CD4-positive, alpha-beta T cell (primary cell): ENCODE measurements at regions not wholly inside any gene's neighbourhood (a gene's known extent, or its start where the extent isn't known, plus 50 kb on each side); places are given as distances from the start of the nearest gene placed in this dataset.
"Not testable (repeated sequence)": the region's sequence is repeated elsewhere in the genome, so short reads cannot be mapped to it uniquely, and the experiment has no call there.

Experiments used
- ATAC-seq: fragments of 200-7000 bp; cut with Tn5 transposase; one replicate; pipeline ENCODE4 v1.10.0; 2022; ENCODE audit warnings: mild to moderate bottlenecking; ENCODE audit not compliant: poor library complexity
- CTCF ChIA-PET: fragments of 350-600 bp; sonication (Branson Sonifier 250); formaldehyde crosslinking; loops from one replicate; lab custom pipeline; 2021; ENCODE audit warnings: antibody characterized with exemption, inconsistent platforms; lab: Charles Lee
- POLR2A ChIA-PET: fragments of 350-600 bp; sonication (Branson Sonifier 250); formaldehyde crosslinking; loops from one replicate; lab custom pipeline; 2021; ENCODE audit warnings: antibody characterized with exemption, inconsistent platforms; lab: Charles Lee
- DNase-seq, 14 experiments: peaks; one replicate each; pipeline ENCODE4 v3.0.0-alpha.2; 2013 to 2020; ENCODE audit warnings: mixed read lengths in 2 of 14
- H3K27ac ChIP-seq, 2 donors: one replicate each; pipeline versions ENCODE4 v1.5.1 to v1.7.0; 2013; ENCODE audit warnings: low read length in 2 of 2, low read depth in 1 of 2, mild to moderate bottlenecking in 1 of 2
- H3K27me3 ChIP-seq, 2 experiments: 1 replicate in 1 of 2; 2 replicates in 1 of 2; pipeline versions ENCODE4 v1.6.1 to v1.7.0; 2013; ENCODE audit warnings: low read length in 2 of 2, control low read depth in 1 of 2, mild to moderate bottlenecking in 1 of 2, moderate library complexity in 1 of 2; ENCODE audit not compliant: insufficient read depth in 2 of 2, control insufficient read depth in 1 of 2
- H3K36me3 ChIP-seq: one replicate; pipeline ENCODE4 v1.6.1; 2013; ENCODE audit warnings: low read length, control low read depth; ENCODE audit not compliant: insufficient read depth
- H3K4me1 ChIP-seq: one replicate; pipeline ENCODE4 v1.6.1; 2013; ENCODE audit warnings: low read length, control low read depth; ENCODE audit not compliant: insufficient read depth
- H3K4me3 ChIP-seq: one replicate; pipeline ENCODE4 v1.5.1; 2013; ENCODE audit warnings: mild to moderate bottlenecking, low read length, moderate library complexity
- H3K9me3 ChIP-seq, 2 experiments: 1 replicate in 1 of 2; 2 replicates in 1 of 2; pipeline versions ENCODE4 v1.6.1 to v1.7.0; 2013; ENCODE audit warnings: low read length in 2 of 2, mild to moderate bottlenecking in 2 of 2, control low read depth in 1 of 2, moderate library complexity in 1 of 2; ENCODE audit not compliant: control insufficient read depth in 1 of 2, insufficient read depth in 1 of 2
- H3K27ac Mint-ChIP-seq: one replicate; pipeline ENCODE4 v1.8.0; 2020; ENCODE audit warnings: mixed read lengths
- H3K27me3 Mint-ChIP-seq: one replicate; pipeline ENCODE4 v1.8.0; 2021; ENCODE audit warnings: mixed read lengths
- H3K36me3 Mint-ChIP-seq: one replicate; pipeline ENCODE4 v1.8.0; 2021; ENCODE audit warnings: low read depth, mixed read lengths
- H3K4me1 Mint-ChIP-seq: one replicate; pipeline ENCODE4 v1.8.0; 2021; ENCODE audit warnings: low read depth, mixed read lengths
- H3K4me3 Mint-ChIP-seq: one replicate; pipeline ENCODE4 v1.8.0; 2020; ENCODE audit warnings: mild to moderate bottlenecking, mixed read lengths
- H3K9me3 Mint-ChIP-seq: one replicate; pipeline ENCODE4 v1.8.0; 2020; ENCODE audit warnings: mixed read lengths
- intact Hi-C, 2 experiments: fragments of 100-400 bp; cut with DNase I in 1 of 2; cut with micrococcal nuclease in 1 of 2; formaldehyde crosslinking; loops; one replicate each; pipeline versions ENCODE4 v1.15.1 to v1.9.0; 2023 to 2025; cut with DNase I, micrococcal nuclease
- TF ChIP-seq, protein P1 (sequence below): fragments of 200-600 bp; IDR thresholded peaks from one replicate; pipeline ENCODE4 v1.8.0; 2022; ENCODE audit warnings: antibody characterized with exemption, mild to moderate bottlenecking

DNA sequence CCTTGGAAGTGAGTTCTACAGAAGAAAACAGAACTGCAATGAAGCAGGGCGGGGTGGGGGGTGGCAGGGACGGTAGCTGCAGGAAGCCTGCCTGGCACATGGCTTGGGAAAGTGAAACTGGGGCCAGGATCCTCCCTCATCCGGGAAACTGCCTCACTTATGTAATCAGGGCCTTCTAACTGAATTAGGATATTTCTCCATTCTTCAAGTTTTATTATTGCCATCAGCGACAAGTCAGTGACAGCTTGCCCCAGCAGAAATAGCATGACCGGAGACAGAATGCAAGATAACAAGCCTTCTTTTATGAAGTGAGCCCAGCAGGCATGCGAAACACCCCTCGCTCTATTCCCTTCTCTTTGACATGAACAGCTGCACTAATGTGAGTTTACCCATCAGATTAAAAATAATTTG, 77.5 kb upstream of the CACUL1 start:
- Histone ChIP-seq H3K4me3 (no peak overlapping the region), H3K9me3 (peaks cover 0 to 8% of the 10 kb centered on the region in 2 experiments), H3K4me1 (peaks cover 7% of the 10 kb centered on the region), H3K36me3 (no peaks in the 10 kb centered on the region), H3K27me3 (no peaks in the 10 kb centered on the region), H3K27ac (no peak overlapping the region)
- no peaks in the 10 kb centered on the region for H3K9me3 Mint-ChIP-seq
- POLR2A ChIA-PET, result interaction anchor here (0.5 kb wide), 1 partner anchor 93 kb away, joined by 3 read pairs; no protein-coding TSS in a partner anchor
- ATAC-seq (no peak), DNase-seq (peak in 1 of 14 experiments; percentile 15)
- TF ChIP-seq, protein P1, sequence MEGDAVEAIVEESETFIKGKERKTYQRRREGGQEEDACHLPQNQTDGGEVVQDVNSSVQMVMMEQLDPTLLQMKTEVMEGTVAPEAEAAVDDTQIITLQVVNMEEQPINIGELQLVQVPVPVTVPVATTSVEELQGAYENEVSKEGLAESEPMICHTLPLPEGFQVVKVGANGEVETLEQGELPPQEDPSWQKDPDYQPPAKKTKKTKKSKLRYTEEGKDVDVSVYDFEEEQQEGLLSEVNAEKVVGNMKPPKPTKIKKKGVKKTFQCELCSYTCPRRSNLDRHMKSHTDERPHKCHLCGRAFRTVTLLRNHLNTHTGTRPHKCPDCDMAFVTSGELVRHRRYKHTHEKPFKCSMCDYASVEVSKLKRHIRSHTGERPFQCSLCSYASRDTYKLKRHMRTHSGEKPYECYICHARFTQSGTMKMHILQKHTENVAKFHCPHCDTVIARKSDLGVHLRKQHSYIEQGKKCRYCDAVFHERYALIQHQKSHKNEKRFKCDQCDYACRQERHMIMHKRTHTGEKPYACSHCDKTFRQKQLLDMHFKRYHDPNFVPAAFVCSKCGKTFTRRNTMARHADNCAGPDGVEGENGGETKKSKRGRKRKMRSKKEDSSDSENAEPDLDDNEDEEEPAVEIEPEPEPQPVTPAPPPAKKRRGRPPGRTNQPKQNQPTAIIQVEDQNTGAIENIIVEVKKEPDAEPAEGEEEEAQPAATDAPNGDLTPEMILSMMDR, result no peak
- H3K27me3 Mint-ChIP-seq, result no peaks in the 10 kb centered on the region
- intact Hi-C loops, result no loop called here
- no peaks in the 10 kb centered on the region for H3K36me3 Mint-ChIP-seq
- no peak overlapping the region for H3K27ac Mint-ChIP-seq
- H3K4me1 Mint-ChIP-seq, result peaks cover 9% of the 10 kb centered on the region
- CTCF ChIA-PET, result interaction anchor here (1.6 kb wide), 1 partner anchor 264 kb away, joined by 3 read pairs; no protein-coding TSS in a partner anchor
- H3K4me3 Mint-ChIP-seq, result no peak overlapping the region

DNA sequence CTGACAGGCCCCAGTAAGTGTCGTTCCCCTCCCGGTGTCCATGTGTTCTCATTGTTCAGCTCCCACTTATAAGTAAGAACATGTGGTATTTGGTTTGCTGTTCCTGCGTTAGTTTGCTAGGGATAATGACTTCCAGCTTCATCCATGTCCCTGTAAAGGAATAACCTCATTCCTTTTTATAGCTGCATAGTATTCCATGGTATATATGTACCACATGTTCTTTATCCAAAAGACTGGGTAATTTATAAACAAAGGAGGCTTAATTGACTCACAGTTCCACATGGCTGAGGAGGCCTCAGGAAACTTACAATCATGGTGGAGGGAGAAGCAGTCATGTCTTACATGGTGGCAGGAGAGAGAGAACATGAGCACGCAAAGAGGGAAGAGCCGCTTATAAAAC, 79.6 kb upstream of the CACUL1 start:
- not testable (repeated sequence) for DNase-seq

DNA sequence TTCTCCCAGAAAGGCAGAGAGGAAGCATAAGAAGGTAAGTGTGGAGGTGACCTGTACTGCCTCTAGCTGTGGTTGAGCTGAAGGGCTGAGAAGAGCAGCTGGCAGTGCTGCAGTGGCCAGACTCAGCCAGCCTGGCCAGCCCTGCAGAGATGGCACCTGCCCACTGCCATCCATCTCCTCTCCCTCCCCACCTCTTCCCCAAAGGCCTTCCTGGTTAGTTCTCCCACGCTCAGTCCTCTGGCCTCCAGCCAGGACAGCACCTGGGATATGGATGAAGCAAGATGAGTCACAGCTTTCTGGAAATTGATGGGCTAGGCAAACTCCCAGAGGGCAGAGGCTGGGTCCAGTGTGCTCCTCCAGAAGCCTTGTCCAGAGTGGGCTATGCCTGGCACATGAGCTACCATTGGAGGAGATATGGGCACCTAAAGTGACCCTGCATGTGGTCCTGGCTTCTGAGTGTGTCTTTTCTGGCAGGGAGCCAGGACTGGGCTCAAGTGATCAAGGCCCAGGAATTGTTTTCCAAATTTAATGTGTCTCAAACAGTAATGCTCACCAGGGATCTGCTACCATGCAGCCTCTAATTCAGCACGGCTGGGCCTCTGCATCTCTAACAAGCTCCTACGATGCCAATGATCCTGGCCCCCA, 81.0 kb upstream of the CACUL1 start:
- intact Hi-C loops, result no loop called here
- no peaks in the 10 kb centered on the region for H3K36me3 Mint-ChIP-seq

More for the DNA sequence above, 79.6 kb upstream of the CACUL1 start:
- H3K36me3 ChIP-seq, H3K4me1 Mint-ChIP-seq, H3K27ac ChIP-seq, H3K4me1 ChIP-seq, H3K27me3 Mint-ChIP-seq, H3K4me3 Mint-ChIP-seq, H3K9me3 ChIP-seq, H3K36me3 Mint-ChIP-seq, H3K27ac Mint-ChIP-seq, H3K9me3 Mint-ChIP-seq, ATAC-seq, intact Hi-C loops, H3K27me3 ChIP-seq, CTCF ChIA-PET, POLR2A ChIA-PET, H3K4me3 ChIP-seq: not testable (repeated sequence)

More for the DNA sequence above, 81.0 kb upstream of the CACUL1 start:
- Histone ChIP-seq H3K4me1 (peaks cover 10% of the 10 kb centered on the region), H3K4me3 (no peak overlapping the region), H3K9me3 (no peaks in the 10 kb centered on the region), H3K27ac (no peak overlapping the region), H3K27me3 (no peaks in the 10 kb centered on the region), H3K36me3 (no peaks in the 10 kb centered on the region)
- Mint-ChIP-seq H3K4me3 (no peak overlapping the region), H3K4me1 (peaks cover 9% of the 10 kb centered on the region), H3K27ac (no peak overlapping the region), H3K27me3 (no peaks in the 10 kb centered on the region), H3K9me3 (no peaks in the 10 kb centered on the region)
- TF ChIP-seq, protein P1, result no peak
- POLR2A ChIA-PET, result no interaction called here
- CTCF ChIA-PET, result no interaction called here
- DNase-seq (no peak), ATAC-seq (no peak)
